HG02610 (cell line): ENCODE measurements at regions not wholly inside any gene's neighbourhood (a gene's known extent, or its start where the extent isn't known, plus 50 kb on each side); places are given as distances from the start of the nearest gene placed in this dataset.
"Not testable (repeated sequence)": the region's sequence is repeated elsewhere in the genome, so short reads cannot be mapped to it uniquely, and the experiment has no call there.

Experiments used
- ATAC-seq: cut with Tn5 transposase; IDR thresholded peaks from one replicate; pipeline ENCODE4 v1.9.1; 2021; ENCODE audit warnings: mild to moderate bottlenecking, moderate library complexity; ENCODE audit not compliant: unreplicated experiment

GRCh38 chr6:145119081-145119480, 616.2 kb downstream of the EPM2A start:
- no peak for ATAC-seq

- ATAC-seq, result no peak
Observed at GRCh38 chr6:145132709-145133108, 602.6 kb downstream of the EPM2A start.

- no peak for ATAC-seq
Observed at GRCh38 chr6:145135702-145136101, 599.6 kb downstream of the EPM2A start.

GRCh38 chr6:145137425-145137824, 597.9 kb downstream of the EPM2A start:
- no peak for ATAC-seq

GRCh38 chr6:145138469-145139139, 596.7 kb downstream of the EPM2A start:
- ATAC-seq, result no peak

- ATAC-seq, result no peak
Observed at GRCh38 chr6:145139140-145139850, 596.0 kb downstream of the EPM2A start.

- ATAC-seq, result no peak
Observed at GRCh38 chr6:145139895-145140294, 595.4 kb downstream of the EPM2A start.

GRCh38 chr6:145141572-145141971, 593.7 kb downstream of the EPM2A start:
- no peak for ATAC-seq

- ATAC-seq, result no peak
Observed at GRCh38 chr6:145142958-145143357, 592.4 kb downstream of the EPM2A start.

GRCh38 chr6:145143379-145143778, 591.9 kb downstream of the EPM2A start:
- ATAC-seq, result no peak

- ATAC-seq, result no peak
Observed at GRCh38 chr6:145147559-145147958, 587.8 kb downstream of the EPM2A start.

- peak; percentile 76 for ATAC-seq
Observed at GRCh38 chr6:145147981-145148749, 587.2 kb downstream of the EPM2A start.

GRCh38 chr6:145148776-145149175, 586.5 kb downstream of the EPM2A start:
- ATAC-seq, result no peak

- no peak for ATAC-seq
Observed at GRCh38 chr6:145151624-145152023, 583.7 kb downstream of the EPM2A start.

- no peak for ATAC-seq
Observed at GRCh38 chr6:145153495-145153894, 581.8 kb downstream of the EPM2A start.

- ATAC-seq, result no peak
Observed at GRCh38 chr6:145155411-145155810, 579.9 kb downstream of the EPM2A start.

GRCh38 chr6:145155873-145156782, 579.2 kb downstream of the EPM2A start:
- ATAC-seq, result no peak

- ATAC-seq, result not testable (repeated sequence)
Observed at GRCh38 chr6:145158636-145159035, 576.7 kb downstream of the EPM2A start.

GRCh38 chr6:145159921-145160320, 575.4 kb downstream of the EPM2A start:
- no peak for ATAC-seq

GRCh38 chr6:145161501-145161900, 573.8 kb downstream of the EPM2A start:
- ATAC-seq, result no peak

GRCh38 chr6:145169726-145170224, 565.5 kb downstream of the EPM2A start:
- no peak for ATAC-seq
